ENCODE measurements at regions not wholly inside any gene's neighbourhood (a gene's known extent, or its start where the extent isn't known, plus 50 kb on each side); places are given as distances from the start of the nearest gene placed in this dataset.

DNA sequence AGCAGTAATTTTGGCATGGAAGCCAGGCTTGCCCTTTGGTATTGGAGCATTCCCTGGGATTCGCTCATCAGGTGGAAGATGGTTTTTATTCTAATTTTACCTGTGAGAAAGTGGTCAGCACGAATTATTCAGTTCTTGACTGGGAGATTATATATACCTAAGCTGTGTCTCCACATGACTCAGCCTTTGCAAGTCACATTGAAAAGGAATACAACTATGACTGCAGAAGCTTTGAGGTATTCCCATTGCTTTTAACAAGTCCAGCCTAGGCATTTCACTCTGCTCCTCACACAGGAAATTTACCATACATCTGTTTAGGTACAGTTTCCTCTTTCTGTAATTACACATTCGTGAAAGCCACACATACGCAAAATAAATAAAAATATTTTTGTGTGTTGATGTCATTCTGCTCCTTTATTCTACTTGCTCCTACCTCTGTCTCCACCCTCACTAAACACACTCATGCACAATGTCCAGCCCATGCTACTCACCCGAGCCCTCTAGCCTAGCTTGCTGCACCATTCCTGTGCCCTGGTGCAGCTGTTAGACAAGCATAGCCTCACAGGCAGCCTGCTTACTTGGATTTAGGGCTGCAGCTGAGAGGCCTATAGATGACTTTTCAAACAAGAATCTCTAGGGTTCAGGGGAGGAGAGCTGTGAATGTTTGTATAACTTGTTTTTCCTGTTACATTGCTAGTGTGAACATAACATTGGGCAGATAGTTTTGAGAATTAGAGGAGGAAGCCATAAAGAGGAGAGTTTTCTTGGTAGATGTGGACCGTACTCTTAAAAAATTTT is 504.4 kb upstream of the FAT1 start:
- Histone ChIP-seq H3K36me3 (ENCODE audit: control insufficient read depth in 2 of 4, insufficient read depth in 4 of 4, low read length in 3 of 4) (no peaks in the 10 kb centered on the region), H3K23me2 (ENCODE audit: low read depth, low read length) (no peaks in the 10 kb centered on the region), H4K91ac (replicated peaks; ENCODE audit: insufficient read length, low read length) (no peak overlapping the region), H2BK5ac (ENCODE audit: low read depth, low read length) (no peak overlapping the region), H3K56ac (replicated peaks; ENCODE audit: insufficient read length, low read depth, low read length) (no peak overlapping the region), H3K27ac (ENCODE audit: low read depth, low read length) (no peak overlapping the region), H4K20me1 (replicated peaks in 1 of 2; ENCODE audit: control insufficient read depth in 1 of 2, insufficient read depth in 2 of 2, low read length in 2 of 2) (no peaks in the 10 kb centered on the region), H3K27me3 (replicated peaks in 1 of 4; ENCODE audit: control insufficient read depth in 3 of 4, extremely low read depth in 1 of 4, insufficient read depth in 3 of 4, low read length in 3 of 4) (no peaks in the 10 kb centered on the region), H2BK12ac (ENCODE audit: low read depth, low read length) (no peak overlapping the region), H3K4me2 (ENCODE audit: insufficient read depth in 1 of 2, low read depth in 2 of 2, low read length in 2 of 2) (no peak overlapping the region), H4K8ac (ENCODE audit: extremely low read depth, insufficient read depth, low read length) (no peak overlapping the region), H3K79me1 (ENCODE audit: low read depth, low read length) (no peaks in the 10 kb centered on the region), H3K79me2 (ENCODE audit: control insufficient read depth in 1 of 2, insufficient read depth in 2 of 2, low read length in 2 of 2) (no peaks in the 10 kb centered on the region), H3K18ac (ENCODE audit: extremely low read depth, low read length) (no peak overlapping the region), H2BK120ac (replicated peaks; ENCODE audit: low read depth, low read length) (no peak overlapping the region), H3K23ac (ENCODE audit: insufficient read length) (no peak overlapping the region), H2AFZ (ENCODE audit: low read length) (no peak overlapping the region), H3K14ac (ENCODE audit: insufficient read length) (no peak overlapping the region), H3K4me1 (replicated peaks in 1 of 4; ENCODE audit: control insufficient read depth in 3 of 4, insufficient read depth in 4 of 4, low read length in 3 of 4) (no peaks in the 10 kb centered on the region), H3K4me3 (ENCODE audit: extremely low read depth in 1 of 4, insufficient read depth in 2 of 4, low read depth in 3 of 4, low read length in 4 of 4) (no peak overlapping the region), H2AK5ac (ENCODE audit: low read depth, low read length) (no peak overlapping the region), H3K9me3 (ENCODE audit: insufficient read depth in 2 of 2, low read depth in 1 of 2, low read length in 1 of 2) (no peaks in the 10 kb centered on the region), H2BK15ac (ENCODE audit: low read length) (no peak overlapping the region), H4K5ac (ENCODE audit: insufficient read length, low read depth, low read length) (no peak overlapping the region), H3K4ac (replicated peaks; ENCODE audit: insufficient read length, low read depth, low read length) (no peak overlapping the region), H2BK20ac (ENCODE audit: low read length) (no peak overlapping the region), H3K9ac (replicated peaks in 1 of 4; ENCODE audit: extremely low read depth in 1 of 4, low read depth in 3 of 4, low read length in 3 of 4) (no peak overlapping the region)
- FAIRE-seq (no peak), DNase-seq (ENCODE audit: low read depth in 1 of 2, low spot score in 2 of 2) (no peak)
- 94% methylated on average over 6 of the region's 6 CpGs; no CpG with 5 or more reads in 1 of the 2 experiments for WGBS, 2 experiments (ENCODE audit: extremely low coverage in 1 of 2, insufficient coverage in 1 of 2, insufficient read length in 1 of 2, insufficient replicate concordance in 2 of 2, low coverage in 1 of 2, low lambda C conversion rate in 2 of 2, missing lambda C conversion rate in 1 of 2)
- CTCF ChIA-PET (ENCODE audit: partially characterized antibody) = interaction anchor here (0.5 to 0.7 kb wide), 2 partner anchors 11 to 849 kb away, joined by 3 read pairs; no protein-coding TSS in a partner anchor
- POLR2A ChIA-PET (ENCODE audit: partially characterized antibody) = no interaction called here
- TF ChIP-seq BACH1 (IDR thresholded peaks at IDR 0.05; ENCODE audit: low read length) (no peak), RXRA (IDR thresholded peaks at IDR 0.05; ENCODE audit: insufficient read depth, low read depth, low read length) (no peak), RBBP5 (IDR thresholded peaks at IDR 0.05; ENCODE audit: borderline replicate concordance, low read depth, low read length) (no peak), BRCA1 (IDR thresholded peaks at IDR 0.05; ENCODE audit: low read depth, low read length) (no peak), ASH2L (IDR thresholded peaks at IDR 0.05; ENCODE audit: low read length) (no peak), EGR1 (IDR thresholded peaks at IDR 0.05; ENCODE audit: borderline replicate concordance, low read depth, low read length) (no peak), YY1 (IDR thresholded peaks at IDR 0.05; ENCODE audit: low read depth, low read length) (no peak), TEAD4 (IDR thresholded peaks at IDR 0.05; ENCODE audit: low read depth, low read length) (no peak), TAF1 (IDR thresholded peaks at IDR 0.05; ENCODE audit: low read depth, low read length) (no peak), TBP (IDR thresholded peaks at IDR 0.05; ENCODE audit: low read depth, low read length) (no peak), MAFK (IDR thresholded peaks at IDR 0.05; ENCODE audit: low read depth, low read length) (no peak), SP1 (IDR thresholded peaks at IDR 0.05; ENCODE audit: low read depth, low read length) (no peak), SIRT6 (IDR thresholded peaks at IDR 0.05; ENCODE audit: low read length) (no peak), JUND (IDR thresholded peaks at IDR 0.05; ENCODE audit: low read length) (no peak)
- TF ChIP-seq, protein P1, sequence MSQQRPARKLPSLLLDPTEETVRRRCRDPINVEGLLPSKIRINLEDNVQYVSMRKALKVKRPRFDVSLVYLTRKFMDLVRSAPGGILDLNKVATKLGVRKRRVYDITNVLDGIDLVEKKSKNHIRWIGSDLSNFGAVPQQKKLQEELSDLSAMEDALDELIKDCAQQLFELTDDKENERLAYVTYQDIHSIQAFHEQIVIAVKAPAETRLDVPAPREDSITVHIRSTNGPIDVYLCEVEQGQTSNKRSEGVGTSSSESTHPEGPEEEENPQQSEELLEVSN (IDR thresholded peaks at IDR 0.05) = no peak

Measured in H1 (cell line).